ENCODE measurements at regions not wholly inside any gene's neighbourhood (a gene's known extent, or its start where the extent isn't known, plus 50 kb on each side); places are given as distances from the start of the nearest gene placed in this dataset.

- Histone ChIP-seq H3K27me3 (no peaks in the 10 kb centered on the region), H3K9me3 (no peaks in the 10 kb centered on the region), H3K4me1 (peaks cover 0 to 6% (median 0%) of the 10 kb centered on the region in 4 donors), H3K4me3 (no peak overlapping the region), H3K36me3 (no peaks in the 10 kb centered on the region), H3K27ac (peak overlapping the region in 1 of 4 donors; percentile 31)
- TF ChIP-seq CTCF (IDR thresholded peaks at IDR 0.05) = no peak
- no peak for TF ChIP-seq POLR2A (IDR thresholded peaks at IDR 0.05)
- no peak for DNase-seq
Measured at GRCh38 chr2:60306267-60306861, 247.1 kb downstream of the BCL11A start.

GRCh38 chr2:60303680-60304079, 249.8 kb downstream of the BCL11A start:
- Histone ChIP-seq H3K27me3 (no peaks in the 10 kb centered on the region), H3K36me3 (no peaks in the 10 kb centered on the region), H3K4me1 (peaks cover 0 to 6% (median 0%) of the 10 kb centered on the region in 4 donors), H3K27ac (no peak overlapping the region), H3K9me3 (no peaks in the 10 kb centered on the region), H3K4me3 (no peak overlapping the region)
- no peak for TF ChIP-seq CTCF (IDR thresholded peaks at IDR 0.05)
- TF ChIP-seq POLR2A (IDR thresholded peaks at IDR 0.05) = no peak
- DNase-seq = no peak

GRCh38 chr2:60302377-60303126, 250.9 kb downstream of the BCL11A start:
- no peaks in the 10 kb centered on the region for H3K27me3 ChIP-seq
- H3K4me1 ChIP-seq = peaks cover 0 to 6% (median 0%) of the 10 kb centered on the region in 4 donors
- DNase-seq = no peak
- no peak overlapping the region for H3K27ac ChIP-seq
- no peak overlapping the region for H3K4me3 ChIP-seq
- H3K9me3 ChIP-seq = no peaks in the 10 kb centered on the region
- no peaks in the 10 kb centered on the region for H3K36me3 ChIP-seq
- TF ChIP-seq CTCF (IDR thresholded peaks at IDR 0.05) (no peak), POLR2A (IDR thresholded peaks at IDR 0.05) (no peak)

- TF ChIP-seq POLR2A (IDR thresholded peaks at IDR 0.05) = no peak
- TF ChIP-seq CTCF (IDR thresholded peaks at IDR 0.05) = no peak
- DNase-seq = no peak
- peaks cover 0 to 6% (median 0%) of the 10 kb centered on the region in 4 donors for H3K4me1 ChIP-seq
Measured at GRCh38 chr2:60301726-60302125, 251.7 kb downstream of the BCL11A start.

GRCh38 chr2:60299179-60299578, 254.3 kb downstream of the BCL11A start:
- Histone ChIP-seq H3K36me3 (no peaks in the 10 kb centered on the region), H3K27me3 (no peaks in the 10 kb centered on the region), H3K27ac (no peak overlapping the region), H3K9me3 (no peaks in the 10 kb centered on the region), H3K4me1 (no peaks in the 10 kb centered on the region), H3K4me3 (no peak overlapping the region)
- DNase-seq = no peak
- no peak for TF ChIP-seq POLR2A (IDR thresholded peaks at IDR 0.05)
- no peak for TF ChIP-seq CTCF (IDR thresholded peaks at IDR 0.05)

More at GRCh38 chr2:60301726-60302125, 251.7 kb downstream of the BCL11A start:
- no peaks in the 10 kb centered on the region for H3K9me3 ChIP-seq
- H3K27me3 ChIP-seq = no peaks in the 10 kb centered on the region
- H3K27ac ChIP-seq = no peak overlapping the region
- no peaks in the 10 kb centered on the region for H3K36me3 ChIP-seq
- H3K4me3 ChIP-seq = no peak overlapping the region

All from Peyer's patch (tissue), 4 donors.